ENCODE measurements at regions not wholly inside any gene's neighbourhood (a gene's known extent, or its start where the extent isn't known, plus 50 kb on each side); places are given as distances from the start of the nearest gene placed in this dataset.

DNA sequence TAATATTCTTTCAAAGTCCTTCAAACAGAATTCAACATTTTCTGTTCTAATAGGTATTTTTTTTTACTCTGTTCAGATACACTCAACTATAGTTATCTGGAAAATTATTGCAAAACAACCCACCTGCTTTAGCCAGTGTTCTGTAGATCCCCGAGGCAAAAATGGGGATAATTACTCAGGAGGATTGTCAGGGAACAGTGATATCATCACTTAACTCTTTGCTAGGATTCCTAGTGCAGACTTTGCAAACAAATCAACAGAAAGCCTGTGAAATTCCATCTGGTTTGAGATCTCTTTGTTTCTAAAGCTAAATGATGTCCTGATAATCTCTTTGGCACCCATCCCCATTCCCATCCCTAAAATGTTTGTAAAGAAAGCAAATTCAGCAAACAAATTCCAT, 413.6 kb upstream of the MEIS1 start (continued):
- TF ChIP-seq EZH2 (IDR thresholded peaks at IDR 0.05; ENCODE audit: low read depth, low read length, severe bottlenecking) = no peak
